22Rv1 (cell line): ENCODE measurements at regions not wholly inside any gene's neighbourhood (a gene's known extent, or its start where the extent isn't known, plus 50 kb on each side); places are given as distances from the start of the nearest gene placed in this dataset.

Experiments used
- ZFX ChIP-seq: fragments of 450-650 bp; IDR thresholded peaks from 2 replicates; pipeline ENCODE4 v1.6.1; 2017; ENCODE audit warnings: antibody characterized with exemption, borderline replicate concordance
- TF ChIP-seq, protein P1 (sequence below): fragments of 450-650 bp; IDR thresholded peaks from 2 replicates; pipeline ENCODE4 v1.5.1; 2017; ENCODE audit warnings: mild to moderate bottlenecking

GRCh38 chr3:193761969-193762368 lies 169.0 kb downstream of the OPA1 start:
- TF ChIP-seq, protein P1, sequence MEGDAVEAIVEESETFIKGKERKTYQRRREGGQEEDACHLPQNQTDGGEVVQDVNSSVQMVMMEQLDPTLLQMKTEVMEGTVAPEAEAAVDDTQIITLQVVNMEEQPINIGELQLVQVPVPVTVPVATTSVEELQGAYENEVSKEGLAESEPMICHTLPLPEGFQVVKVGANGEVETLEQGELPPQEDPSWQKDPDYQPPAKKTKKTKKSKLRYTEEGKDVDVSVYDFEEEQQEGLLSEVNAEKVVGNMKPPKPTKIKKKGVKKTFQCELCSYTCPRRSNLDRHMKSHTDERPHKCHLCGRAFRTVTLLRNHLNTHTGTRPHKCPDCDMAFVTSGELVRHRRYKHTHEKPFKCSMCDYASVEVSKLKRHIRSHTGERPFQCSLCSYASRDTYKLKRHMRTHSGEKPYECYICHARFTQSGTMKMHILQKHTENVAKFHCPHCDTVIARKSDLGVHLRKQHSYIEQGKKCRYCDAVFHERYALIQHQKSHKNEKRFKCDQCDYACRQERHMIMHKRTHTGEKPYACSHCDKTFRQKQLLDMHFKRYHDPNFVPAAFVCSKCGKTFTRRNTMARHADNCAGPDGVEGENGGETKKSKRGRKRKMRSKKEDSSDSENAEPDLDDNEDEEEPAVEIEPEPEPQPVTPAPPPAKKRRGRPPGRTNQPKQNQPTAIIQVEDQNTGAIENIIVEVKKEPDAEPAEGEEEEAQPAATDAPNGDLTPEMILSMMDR = no peak
- no peak for TF ChIP-seq ZFX
